ENCODE measurements at regions not wholly inside any gene's neighbourhood (a gene's known extent, or its start where the extent isn't known, plus 50 kb on each side); places are given as distances from the start of the nearest gene placed in this dataset.

DNA sequence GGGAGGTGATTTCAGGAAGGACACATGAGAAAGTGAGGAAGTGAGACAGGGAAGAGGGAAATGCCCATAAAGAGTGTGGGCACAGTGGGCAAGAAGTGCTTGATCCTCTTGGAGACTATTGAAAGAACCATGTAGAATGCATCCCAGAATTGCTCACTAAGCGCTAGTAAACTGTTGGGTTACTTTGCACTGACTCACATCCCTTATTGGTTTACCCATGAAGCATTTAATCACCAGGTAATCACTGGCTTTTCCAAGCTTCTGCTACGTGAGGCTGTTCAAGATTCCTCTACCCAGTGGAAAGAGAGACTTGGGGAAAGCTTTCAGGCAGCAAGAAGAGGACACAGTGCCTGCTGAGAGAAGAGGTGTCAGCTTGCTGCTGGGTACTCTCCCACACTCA is 410.0 kb upstream of the JAG1 start:
- TF ChIP-seq, protein P1, sequence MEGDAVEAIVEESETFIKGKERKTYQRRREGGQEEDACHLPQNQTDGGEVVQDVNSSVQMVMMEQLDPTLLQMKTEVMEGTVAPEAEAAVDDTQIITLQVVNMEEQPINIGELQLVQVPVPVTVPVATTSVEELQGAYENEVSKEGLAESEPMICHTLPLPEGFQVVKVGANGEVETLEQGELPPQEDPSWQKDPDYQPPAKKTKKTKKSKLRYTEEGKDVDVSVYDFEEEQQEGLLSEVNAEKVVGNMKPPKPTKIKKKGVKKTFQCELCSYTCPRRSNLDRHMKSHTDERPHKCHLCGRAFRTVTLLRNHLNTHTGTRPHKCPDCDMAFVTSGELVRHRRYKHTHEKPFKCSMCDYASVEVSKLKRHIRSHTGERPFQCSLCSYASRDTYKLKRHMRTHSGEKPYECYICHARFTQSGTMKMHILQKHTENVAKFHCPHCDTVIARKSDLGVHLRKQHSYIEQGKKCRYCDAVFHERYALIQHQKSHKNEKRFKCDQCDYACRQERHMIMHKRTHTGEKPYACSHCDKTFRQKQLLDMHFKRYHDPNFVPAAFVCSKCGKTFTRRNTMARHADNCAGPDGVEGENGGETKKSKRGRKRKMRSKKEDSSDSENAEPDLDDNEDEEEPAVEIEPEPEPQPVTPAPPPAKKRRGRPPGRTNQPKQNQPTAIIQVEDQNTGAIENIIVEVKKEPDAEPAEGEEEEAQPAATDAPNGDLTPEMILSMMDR (conservative IDR thresholded peaks at IDR 0.05; ENCODE audit: low read depth, low read length), result no peak
- no peak for TF ChIP-seq MAFK (IDR thresholded peaks at IDR 0.05; ENCODE audit: low read depth, low read length)
- no peak for TF ChIP-seq CEBPB (IDR thresholded peaks at IDR 0.05; ENCODE audit: low read depth, low read length)
